HL-60/S4 treated with phorbol 12-myristate 13-acetate at 8.2 ng/mL for 4 days and 3 days (cell line): ENCODE measurements at regions not wholly inside any gene's neighbourhood (a gene's known extent, or its start where the extent isn't known, plus 50 kb on each side); places are given as distances from the start of the nearest gene placed in this dataset.
"Not testable (repeated sequence)": the region's sequence is repeated elsewhere in the genome, so short reads cannot be mapped to it uniquely, and the experiment has no call there.

Experiments used
- in situ Hi-C: fragments of 300-500 bp; cut with MboI; formaldehyde crosslinking; loops from 2 replicates; pipeline ENCODE4 v1.15.0; 2022; ENCODE audit warnings: low sequenced_read_pairs

DNA sequence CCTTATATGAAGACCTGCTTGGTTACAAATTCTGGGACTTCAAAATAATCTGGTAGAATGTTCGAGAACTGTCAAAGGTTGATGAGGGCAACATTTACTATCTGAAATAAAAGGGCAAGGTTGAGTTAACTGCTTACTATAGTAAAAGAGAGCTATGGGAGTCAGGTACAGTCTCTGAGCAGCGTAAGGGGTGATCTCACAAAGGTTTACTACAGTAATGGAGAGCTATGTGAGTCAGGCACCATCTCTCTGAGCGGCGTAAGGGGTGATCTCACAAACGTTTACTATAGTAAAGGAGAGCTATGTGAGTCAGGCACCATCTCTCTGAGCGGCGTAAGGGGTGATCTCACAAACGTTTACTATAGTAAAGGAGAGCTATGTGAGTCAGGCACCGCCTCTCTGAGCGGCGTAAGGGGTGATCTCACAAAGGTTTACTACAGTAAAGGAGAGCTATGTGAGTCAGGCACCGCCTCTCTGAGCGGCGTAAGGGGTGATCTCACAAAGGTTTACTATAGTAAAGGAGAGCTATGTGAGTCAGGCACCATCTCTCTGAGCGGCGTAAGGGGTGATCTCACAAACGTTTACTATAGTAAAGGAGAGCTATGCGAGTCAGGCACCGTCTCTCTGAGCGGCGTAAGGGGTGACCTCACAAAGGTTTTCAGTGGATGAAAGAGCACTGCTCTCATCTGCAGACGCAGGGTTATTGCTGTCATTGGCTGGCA is 439.6 kb upstream of the B3GAT1 start:
- in situ Hi-C loops, result not testable (repeated sequence)

DNA sequence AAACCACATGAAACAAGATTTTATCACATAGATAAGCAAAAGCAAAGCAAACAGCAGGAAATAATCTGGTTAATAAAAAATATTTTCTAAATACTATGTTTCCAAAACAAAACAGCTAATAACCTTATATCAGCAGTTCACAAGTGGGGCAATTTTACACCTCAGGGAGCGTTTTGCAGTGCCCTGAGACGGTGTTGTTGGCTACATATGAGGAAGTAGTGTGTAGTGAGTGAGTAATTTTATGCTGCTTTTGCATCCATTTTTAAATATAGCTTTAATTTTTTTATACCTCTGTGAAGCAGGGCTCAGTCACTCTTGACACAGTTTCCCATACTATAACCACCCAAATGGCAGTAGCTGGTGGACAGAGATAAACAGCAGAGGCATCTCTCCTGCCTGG is 438.5 kb upstream of the B3GAT1 start:
- in situ Hi-C loops, result no loop called here

DNA sequence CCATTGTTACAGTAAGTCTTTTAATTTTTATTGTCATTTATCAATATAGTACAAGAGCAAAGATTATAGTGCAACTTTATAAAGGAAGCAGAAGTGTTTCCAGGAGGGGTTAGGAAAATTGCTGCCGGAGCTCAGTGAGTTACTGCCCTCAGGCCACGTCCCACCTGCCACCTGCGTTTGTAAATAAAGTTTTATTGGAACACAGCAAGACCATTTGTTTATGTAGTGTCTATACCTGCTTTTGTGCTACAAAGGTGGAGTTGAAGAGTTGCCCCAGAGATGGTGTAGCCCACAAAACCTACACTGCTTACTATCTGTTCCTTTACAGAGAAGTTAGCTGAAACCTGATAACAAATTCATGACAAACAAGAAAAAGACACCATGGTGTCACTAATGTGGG is 437.8 kb upstream of the B3GAT1 start:
- in situ Hi-C loops, result no loop called here

DNA sequence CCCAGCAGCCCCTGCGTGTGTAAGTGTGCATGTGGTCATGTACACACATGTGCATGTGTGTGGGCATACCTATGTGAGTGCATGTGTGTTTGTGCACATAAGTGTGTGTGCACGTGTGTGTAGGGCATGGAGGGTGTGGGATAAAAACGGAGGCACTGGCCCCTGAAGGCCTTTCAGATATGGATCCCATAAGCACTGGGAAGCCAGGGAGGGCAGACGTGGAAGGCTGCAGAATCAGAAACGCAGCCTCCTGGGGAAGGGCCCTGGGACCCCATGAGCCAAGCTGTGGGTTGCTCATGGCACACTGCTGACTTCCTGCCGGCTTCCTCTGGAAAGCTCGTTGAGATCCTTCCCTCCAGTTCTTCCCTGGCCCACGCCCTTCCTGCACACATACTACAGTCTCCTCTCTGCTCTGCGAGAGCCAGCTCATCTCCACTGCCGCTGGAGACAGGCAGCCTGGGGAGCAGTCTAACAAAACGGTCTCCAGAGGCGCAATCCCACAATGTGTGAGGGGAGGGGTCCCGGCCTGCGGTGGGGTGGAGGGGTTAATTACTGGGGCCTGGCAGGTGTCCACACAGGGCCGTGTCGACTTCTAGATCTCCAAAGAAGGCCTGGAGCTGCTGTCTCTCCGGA is 435.2 kb upstream of the B3GAT1 start:
- in situ Hi-C loops, result no loop called here

DNA sequence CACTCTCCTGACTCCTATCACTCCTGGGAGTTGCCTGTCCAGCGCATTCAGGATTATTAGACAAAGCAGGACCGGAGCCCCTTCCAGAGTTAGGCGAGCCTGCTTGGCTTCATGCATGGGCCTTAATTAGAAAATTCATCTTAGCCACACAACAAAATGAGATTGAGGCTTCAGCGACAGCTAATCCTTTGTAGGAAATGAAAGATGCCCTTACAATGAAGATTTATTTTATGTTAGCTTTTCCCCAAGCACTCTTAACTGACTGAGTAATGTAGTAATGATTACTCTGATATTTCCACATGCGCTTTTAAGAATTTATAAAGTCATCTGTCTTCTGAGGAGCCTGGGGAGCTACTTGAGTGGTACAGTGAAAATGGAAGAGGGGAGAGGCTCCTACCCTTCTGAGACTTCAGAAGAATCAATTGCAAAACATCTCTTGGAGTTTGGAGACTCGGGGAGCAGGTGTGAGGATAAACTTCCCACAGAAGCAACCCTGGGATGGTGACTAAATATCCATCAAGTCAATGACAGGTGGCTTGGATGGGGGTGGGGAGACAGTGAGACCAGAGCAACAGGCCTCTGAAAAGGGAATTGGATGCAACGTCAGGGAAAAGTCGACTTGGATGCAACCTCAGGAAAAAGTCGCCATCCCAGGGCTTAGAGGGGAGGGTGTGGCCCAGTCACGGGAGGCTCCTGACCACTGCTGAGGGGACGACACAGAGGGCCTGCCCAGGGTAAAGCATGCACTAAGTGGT is 434.5 kb upstream of the B3GAT1 start:
- in situ Hi-C loops, result no loop called here

DNA sequence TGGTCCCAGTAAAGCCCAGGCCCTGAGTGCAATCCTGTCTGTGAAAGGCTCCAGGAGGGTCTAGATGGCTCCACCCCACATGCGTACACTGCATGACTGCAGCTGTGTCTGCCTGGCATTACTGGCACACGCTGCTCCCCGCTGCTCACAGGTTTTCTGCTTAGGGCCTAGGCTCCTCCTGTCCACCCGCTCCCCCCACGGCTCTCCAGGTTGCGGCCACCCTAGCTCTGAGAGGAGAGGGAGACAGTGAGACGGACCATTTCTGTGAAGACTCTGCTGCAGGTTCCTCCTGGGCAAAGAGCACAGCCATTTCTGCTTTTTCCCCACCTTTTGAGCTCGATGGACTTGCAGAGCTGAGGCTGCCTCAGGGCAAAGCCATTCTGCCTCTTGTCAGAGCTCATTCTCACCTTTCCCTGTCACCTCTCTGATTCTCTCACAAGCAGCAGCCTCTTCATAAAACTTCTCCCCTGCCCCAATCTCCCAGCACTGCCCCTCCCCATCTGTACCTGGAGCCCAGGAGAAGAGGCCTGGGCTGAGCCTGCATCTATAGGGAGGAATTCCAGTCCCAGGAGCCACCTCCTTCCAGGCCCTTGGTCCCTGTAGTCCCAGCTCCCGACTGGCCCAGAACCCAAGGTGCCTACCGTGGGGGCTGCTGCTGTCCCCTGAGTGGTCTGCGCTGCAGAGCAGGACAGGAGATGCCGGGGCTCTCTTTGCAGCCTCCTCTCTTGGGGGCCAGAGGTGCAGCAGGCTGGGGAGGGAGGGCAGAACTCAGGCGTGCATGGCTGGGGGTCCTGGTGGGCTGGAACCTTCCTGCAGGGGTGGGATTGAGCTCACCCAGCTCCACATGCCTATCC is 433.7 kb upstream of the B3GAT1 start:
- in situ Hi-C loops, result no loop called here

DNA sequence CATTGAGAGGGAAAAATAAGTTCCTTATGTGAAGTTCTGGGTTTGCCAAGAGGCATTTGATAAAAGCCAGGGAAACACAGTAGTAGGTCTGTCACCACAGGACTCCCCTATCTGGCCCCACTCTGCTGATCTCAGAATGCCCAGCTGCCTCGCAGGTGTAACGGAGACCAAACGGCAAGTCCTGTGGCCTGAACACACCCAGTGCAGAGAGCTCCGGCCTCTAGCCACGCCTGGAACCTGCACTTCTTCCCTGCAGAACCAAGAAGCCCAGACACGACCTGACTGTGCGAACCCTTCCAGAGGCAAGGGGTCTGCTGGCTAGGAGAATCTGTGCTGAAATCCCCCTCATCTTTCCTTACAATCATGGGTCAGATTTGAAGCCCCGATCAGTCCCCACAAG is 432.8 kb upstream of the B3GAT1 start:
- in situ Hi-C loops, result no loop called here

DNA sequence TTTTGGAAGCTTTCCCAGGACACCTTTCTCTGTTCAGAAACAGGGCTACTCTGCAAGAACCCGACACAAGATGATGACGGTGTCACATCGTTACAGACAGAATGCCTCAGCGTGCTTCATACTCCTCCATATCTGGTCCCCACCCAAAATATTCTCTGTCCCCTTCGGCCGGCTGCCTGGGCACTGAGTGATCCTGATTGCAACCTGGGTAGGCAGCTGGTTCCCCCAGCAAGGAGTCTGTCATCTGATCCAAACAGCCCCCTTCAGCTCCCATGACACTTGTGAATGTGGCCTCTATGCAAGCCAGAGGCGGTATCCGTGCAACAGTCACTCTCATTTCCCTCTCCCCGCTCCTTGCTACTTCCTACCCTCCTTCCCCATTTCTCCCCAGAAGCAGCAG is 431.7 kb upstream of the B3GAT1 start:
- in situ Hi-C loops, result no loop called here

DNA sequence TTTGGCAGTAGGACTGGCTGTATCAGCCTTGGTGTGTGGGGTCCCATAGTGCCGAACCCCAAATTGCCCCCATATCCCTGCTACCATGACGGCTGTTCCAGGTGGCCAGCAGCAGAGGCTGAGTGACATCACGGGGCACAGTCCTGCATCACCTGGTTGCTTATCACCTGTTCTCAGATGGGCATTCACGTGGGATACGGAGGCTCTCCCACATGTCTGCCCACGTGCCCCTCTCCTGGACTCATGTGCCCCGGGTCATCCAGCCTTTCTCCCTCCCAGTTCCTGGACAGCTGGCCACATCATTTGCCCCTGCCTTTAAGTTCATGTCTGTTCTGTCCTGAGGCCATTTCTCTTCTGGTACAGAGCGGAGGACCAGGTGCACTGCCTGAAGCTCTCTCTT is 431.0 kb upstream of the B3GAT1 start:
- in situ Hi-C loops, result no loop called here

DNA sequence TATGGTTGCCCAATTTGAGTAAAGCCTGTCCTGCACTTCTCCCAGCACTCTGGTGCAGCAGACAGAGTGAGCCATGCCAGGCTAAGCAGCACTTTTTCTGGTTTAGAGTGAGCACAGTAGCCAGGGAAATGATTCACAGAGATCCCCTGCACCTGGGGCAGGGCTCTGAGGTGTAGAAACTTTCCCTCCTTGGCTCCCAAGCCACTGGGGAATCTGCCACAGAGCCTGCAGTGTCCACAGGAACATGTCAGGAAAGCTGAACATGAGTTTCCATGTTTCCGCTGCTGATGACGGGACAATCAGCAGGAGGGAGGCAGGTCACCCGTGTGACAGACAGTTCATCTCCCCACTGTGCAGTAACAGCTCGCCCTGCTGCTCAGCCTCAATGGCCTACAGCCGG is 429.9 kb upstream of the B3GAT1 start:
- in situ Hi-C loops, result no loop called here

DNA sequence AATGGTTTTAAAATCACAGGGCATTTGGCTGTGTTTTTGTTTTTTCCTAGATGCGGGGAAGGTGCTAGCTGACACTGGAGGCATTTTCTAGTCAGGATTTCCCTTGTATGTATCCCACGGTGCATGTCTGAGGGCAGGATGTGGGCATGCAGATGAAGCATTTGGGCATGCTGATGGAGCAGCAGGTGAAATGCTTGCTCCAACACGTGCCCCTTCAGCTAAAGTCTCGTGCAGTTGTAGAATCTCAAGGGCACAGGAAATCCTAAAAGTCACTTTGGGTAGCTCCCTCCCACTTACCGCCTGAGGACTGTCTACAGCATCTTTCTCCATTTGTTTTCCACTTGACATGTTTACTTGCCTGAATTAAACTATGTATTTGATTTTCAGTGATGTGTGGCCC is 429.4 kb upstream of the B3GAT1 start:
- in situ Hi-C loops, result no loop called here

DNA sequence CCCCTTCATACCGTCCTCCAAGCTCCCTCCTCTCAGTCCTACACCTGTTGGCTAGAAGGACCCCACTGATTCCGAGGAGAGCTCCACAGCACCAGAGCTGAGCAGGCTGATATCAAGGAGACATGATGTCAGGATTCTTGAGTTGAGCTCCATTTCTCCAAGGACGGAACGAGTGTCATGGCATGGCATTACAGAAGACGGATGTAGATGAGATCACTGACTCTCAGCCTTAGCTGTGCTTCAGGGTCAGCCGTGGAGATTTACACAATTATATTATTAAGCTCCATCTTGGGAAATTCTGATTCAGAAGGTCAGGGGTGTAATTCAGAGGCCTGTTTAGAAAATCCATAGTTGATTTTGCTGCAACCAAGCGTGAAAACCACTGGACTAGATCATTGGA is 428.9 kb upstream of the B3GAT1 start:
- in situ Hi-C loops, result no loop called here

DNA sequence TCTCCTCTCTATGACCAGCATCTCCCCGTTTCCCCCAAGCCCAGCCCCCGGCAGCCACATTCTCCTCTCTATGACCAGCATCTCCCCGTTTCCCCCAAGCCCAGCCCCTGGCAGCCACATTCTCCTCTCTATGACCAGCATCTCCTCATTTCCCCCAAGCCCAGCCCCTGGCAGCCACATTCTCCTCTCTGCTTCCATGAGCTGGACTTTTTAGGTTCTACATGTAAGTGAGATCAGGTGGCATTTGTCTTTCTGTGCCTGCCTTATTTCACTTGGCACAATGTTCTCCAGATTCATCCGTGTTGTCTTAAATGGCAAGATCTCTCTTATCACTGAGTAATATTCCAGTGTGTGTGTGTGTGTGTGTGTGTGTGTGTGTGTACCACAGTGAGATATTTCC is 428.1 kb upstream of the B3GAT1 start:
- in situ Hi-C loops, result not testable (repeated sequence)

DNA sequence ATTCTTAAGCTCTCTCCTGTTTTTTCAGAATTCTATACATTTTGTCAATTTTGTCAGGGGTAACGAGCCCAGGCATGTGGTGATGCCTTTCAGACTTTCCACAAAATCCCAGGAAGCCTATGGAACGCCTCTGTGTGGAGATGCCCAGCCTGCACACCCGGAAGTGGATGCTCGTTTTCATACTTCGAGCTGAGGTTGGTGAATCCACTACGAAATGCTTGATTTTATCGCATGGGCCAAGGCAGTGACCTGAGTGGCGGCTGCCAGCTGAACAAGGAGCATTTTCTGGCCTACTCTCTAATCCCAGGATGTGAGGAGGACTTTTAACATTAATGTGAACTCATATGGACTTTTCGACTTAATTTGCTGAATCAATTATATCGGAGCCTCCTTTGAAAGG is 426.7 kb upstream of the B3GAT1 start:
- in situ Hi-C loops, result no loop called here

DNA sequence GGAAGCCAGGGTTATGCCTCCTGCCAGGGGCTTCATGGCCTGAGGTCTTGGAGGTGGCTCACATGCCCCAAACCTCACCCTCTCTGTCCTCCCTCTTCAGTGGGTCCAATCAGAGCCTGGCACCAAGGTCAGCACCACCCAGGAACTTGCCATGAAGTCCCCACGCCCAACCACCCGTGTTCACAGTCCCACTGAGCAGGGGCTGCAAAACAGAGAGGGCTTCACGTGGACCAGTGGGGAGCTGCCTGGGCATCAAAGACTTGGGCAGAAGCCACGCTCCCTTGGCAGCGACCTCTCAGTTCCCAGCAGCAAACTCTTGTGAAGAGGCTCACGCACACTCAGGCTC is 425.8 kb upstream of the B3GAT1 start:
- in situ Hi-C loops, result no loop called here

DNA sequence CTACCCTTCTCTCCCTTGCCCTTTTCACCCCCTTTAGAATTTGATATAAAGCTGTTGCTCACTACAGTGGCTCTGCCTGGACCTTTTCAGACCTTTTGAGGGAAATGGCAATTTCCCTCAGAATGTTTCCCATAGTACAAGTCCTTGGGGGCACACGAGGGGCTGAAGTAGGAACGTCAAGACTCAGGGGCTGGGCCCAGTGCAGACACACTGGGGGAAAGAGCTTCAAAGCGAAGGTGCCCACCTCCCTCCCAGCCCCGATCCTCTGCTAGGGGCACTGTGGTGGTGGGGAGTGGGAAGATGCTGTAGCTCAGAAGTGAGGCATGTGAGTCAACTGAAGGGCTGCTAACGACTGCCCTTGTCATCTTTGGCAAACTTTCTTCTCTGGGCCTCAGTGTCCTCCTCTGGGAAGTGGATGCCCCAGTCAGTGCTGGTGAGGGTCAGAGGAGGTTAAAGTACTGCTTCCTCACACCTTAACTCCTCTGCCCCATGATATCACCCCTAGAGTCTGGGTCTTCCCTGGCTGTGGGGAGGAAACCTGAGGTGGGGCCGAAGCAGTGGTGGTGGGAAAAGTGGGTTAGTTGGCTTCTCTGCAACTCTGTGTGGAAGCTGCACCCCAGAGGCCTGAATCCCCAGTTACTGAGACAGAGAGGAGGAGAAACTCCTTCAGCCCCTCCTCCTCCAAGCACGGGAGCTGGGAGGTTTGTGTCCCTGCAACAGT is 425.3 kb upstream of the B3GAT1 start:
- in situ Hi-C loops, result no loop called here

DNA sequence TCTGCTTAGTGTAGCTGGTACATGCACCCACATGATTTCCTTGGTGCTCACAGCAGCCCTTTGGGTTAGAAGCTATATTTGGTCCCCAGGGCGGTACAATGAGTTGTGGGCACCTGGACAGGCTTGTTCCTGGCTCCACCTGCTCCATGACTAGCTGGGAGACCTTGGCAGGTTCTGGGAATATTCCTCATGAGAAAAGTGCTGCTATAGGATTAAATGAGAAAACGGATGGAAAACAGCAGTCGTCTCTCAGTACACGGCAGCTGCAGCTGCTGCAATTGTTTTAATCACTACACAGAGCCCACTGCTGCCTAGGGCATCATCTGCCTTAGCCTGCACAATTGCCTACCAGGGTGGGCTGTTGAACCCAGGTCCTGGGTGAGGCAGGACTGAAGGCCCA is 424.5 kb upstream of the B3GAT1 start:
- in situ Hi-C loops, result no loop called here

DNA sequence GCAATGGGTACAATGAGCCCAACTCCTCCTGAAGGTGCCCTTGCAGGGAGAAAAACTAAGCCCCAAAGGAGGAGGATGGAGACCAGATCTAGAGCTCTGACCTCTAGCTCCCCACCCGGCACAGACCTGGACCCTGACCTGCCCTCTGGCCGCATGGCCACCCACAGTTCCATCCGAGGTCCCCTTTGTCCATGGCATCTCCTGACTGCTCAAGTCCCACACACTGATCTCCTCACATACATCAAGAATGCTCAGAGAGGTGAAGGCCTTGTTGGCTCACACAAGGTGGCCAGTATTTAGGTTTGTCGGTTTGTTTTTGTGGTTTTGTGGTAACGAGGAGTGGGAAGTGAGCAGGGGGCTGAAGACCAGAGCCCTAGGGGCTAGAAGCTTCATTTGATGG is 423.5 kb upstream of the B3GAT1 start:
- in situ Hi-C loops, result no loop called here

DNA sequence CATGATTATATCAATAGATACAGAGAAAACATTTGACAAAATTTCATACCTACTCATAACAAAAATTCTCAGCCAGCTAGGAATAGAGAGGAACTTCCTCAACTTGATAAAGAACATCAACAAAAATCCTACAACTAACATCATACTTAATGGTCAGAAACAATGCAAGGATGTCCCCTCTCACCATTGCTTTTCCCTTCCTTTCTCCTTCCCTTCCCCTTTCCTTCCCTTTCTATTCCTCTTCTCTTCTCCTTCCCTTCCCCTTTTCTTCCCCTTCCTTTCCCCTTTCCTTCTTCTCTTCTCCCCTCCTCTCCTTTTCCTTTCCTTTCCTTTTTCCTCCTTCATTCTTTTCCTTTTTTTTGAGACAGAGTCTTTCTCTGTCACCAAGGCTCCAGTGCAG is 418.3 kb upstream of the B3GAT1 start:
- in situ Hi-C loops, result no loop called here

DNA sequence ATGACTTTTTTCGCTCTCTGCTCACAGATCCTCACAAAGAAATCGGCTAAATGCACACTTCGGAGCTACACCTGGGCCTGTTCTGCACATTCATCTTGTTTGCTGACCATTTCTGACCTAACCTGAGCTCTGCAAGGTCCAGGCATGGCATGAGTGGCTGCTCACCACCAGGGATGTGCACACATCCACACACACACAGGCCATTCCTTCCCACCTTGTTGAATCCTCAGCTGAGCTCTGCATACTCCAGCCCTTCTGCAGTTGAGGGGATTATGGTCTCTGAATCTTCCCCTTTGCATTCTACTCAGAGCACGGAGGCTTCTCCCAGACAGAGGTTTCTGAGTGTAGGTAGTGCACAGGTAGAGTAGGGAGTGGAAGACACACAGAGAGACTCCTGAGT is 411.9 kb upstream of the B3GAT1 start:
- in situ Hi-C loops, result no loop called here

DNA sequence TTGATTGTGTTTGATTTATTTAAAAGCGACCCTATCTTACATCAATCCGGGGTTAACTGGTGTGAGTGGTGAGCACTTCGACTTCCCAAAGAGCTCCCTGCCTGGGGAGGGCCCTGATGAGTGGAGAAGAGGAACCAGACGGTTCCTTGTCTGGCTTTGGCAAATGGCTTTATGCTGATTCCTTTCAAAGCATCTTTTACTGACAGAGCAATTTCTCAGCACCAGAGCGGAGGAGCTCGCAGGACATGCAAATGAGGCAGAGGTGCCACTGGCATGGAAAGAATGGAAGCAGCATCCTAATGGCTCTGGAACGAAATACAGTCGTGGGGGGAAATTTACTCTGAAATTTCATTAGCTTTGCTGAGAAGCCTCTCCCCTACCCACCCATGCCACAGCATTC is 410.9 kb upstream of the B3GAT1 start:
- in situ Hi-C loops, result no loop called here
